ENCODE measurements at regions not wholly inside any gene's neighbourhood (a gene's known extent, or its start where the extent isn't known, plus 50 kb on each side); places are given as distances from the start of the nearest gene placed in this dataset.
A peak's percentile ranks its signal among the peaks of the same experiment; 100 is the strongest.
"Not testable (repeated sequence)": the region's sequence is repeated elsewhere in the genome, so short reads cannot be mapped to it uniquely, and the experiment has no call there.

DNA sequence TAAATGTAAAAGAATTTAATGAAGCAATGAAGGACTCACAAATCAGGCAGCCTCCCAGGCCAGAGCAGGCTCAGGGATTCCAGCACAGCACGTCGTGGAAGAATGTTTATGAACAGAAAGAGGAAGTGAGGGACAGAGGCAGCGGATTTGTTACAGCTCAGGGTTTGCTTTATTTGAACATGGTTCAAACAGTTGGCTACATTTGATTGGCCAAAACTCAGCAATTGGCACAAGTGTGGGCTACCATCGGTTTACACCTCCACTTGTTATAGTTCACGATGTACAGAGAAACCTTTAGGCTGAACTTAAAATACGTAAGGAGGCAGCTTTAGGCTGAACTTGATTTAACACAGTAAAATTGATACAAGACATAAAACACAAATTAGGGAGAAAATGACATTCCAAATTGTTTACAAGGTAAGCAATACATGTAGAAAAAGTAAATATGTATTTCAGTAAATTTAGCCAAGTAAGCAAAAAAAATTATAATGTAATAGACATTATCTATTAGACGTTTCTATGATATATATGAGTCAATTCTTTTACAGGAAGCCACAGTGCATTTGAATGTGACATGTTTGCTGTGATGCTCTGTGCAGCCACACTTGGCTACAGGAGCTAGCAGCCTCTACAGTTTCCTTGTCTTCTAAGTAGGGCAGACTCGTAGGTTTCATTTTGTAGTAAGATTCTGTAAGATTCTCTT is 126.5 kb downstream of the ADSS2 start:
- DNase-seq: peak; percentile 75

DNA sequence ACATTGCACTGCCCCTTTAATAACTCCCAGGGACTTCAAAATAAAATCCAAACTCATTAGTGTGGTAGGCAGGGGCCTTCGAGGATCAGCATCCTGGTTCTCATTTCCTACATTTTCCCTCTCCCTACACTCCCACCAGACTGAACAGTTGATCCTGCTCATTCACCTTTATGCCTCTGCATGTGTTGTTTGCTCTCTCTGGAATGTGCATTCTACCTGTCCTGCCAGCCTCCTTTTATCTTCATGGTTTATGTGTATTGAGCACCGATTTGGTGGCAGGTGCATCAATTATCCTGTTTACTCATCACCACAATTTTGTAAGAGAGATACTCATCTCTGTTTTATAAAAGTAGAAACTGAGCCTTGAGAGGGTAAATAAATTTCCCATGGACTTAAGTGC is 125.0 kb downstream of the ADSS2 start:
- DNase-seq: no peak

DNA sequence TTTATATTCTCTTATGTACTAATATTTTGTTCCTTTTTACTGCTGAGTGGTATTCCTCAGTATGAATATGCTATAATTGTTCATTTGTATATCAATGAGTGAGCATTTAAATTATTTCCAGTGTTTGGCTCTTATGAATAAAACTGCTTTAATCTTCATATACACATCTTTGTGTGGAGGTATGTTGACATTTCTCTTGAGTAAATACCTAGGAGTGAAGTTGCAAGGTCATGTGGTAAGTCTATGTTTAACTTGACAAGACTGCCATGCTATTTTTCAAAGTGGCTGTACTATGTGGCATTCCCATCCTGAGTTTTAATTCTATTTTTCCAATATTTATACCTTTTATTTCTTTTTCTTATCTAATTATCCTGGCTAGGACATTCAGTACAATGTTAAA is 124.2 kb downstream of the ADSS2 start:
- no peak for DNase-seq

DNA sequence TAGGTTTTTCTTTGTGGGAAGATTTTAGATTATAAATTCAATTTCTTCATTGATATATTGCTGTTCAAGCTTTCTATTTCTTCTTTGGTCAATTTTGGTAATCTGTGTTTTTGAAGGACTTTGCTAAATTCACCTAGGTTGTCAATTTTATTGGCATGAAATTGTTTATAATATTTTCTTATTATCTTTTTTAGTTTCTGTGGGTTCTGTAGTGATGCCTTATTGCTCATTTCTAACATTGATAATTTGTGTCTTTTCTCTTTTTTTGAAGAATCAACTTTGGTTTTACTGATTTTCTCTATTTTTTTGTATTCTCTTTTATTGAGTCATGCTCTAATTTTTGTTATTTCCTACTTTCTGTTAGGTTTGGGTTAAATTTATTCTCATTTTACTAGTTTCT is 123.2 kb downstream of the ADSS2 start:
- no peak for DNase-seq

DNA sequence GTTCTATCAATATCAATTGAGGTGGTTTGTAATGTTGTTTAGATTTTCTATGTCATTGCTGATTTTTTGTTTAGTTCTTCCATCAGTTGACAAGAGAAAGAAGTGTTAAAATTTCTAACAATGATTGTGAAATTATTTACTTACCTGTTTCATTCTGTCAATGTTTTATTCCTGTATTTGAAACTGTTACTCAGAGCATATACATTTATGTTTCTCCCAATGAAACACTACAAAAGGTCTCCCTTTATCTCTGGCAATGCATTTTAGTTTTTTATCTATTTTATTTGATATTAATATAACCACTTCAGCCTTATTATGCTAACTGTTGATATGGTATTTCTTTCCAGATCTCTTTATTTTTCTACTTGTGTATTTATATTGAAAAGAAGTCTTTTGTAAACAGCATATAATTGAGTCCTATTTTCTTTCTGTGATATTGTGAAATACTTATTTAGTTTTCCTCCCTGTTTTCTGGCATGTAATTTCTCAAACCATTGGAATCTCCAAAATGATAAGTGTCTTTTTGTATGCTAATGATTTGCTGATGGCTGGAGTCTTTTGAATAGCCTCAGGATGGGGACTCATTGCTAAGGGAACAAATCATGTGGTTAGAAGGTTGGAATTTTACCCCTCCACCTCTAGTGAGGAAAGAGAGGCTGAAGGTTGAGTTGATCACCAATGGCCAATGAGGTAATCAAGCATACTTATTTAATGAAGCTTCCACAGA is 122.0 kb downstream of the ADSS2 start:
- DNase-seq: no peak

DNA sequence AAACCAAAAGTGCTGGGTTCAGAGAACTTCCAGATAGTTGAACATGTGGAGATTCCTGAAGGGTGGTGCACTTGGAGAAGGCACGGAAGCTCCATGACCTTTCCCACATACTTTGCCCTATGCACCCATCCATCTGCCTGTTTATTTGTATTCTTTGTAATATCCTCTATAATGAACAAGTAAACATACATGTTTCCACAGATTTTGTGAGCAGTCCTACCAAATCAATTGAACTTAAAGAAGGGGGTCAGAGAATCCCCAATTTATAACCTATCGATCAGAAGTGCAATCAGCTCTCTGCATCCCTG is 121.4 kb downstream of the ADSS2 start:
- no peak for DNase-seq

DNA sequence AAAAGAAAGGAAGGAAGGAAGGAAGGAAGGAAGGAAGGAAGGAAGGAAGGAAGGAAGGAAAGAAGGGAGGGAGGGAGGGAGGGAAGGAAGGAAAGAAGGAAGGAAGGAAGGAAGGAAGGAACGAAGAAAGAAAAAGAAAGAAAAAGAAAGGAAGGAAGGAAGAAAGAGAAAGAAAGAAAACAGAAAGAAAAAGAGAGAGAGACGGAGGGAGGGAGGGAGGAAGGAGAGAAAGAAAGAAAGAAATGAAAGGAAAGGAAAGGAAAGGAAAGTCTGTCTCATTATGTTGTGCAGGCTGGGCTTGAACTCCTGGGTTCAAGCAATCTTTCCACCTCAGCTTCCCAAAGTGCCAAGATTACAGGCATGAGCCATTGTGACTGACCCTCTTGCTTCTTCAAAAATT is 118.9 kb downstream of the ADSS2 start:
- DNase-seq: not testable (repeated sequence)

DNA sequence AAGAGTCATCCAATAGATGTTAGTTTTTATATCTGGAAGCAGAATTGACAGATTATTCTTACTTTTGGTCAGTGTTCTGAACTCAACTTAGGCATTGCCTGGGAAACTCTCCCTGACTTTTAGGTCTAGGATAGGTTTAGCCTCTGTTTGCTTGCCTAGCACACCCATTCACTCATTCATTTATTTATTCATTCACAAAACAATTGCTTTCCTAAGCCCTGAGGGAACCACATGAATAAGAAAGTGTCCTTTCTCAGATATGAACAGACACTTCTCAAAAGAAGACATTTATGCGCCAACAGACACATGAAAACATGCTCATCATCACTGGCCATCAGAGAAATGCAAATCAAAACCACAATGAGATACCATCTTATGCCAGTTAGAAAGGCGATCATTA is 117.4 kb downstream of the ADSS2 start:
- not testable (repeated sequence) for DNase-seq

DNA sequence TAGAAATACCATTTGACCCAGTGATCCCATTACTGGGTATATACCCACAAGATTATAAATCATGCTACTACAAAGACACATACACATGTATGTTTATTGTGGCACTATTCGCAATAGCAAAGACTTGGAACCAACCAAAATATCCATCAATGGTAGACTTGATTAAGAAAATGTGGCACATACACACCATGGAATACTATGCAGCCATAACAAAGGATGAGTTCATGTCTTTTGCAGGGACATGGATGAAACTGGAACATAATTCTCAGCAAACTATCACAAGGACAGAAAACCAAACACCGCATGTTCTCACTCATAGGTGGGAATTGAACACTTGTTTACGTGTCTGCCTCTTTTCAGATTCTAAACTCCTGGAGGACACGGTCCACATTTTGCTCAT is 116.9 kb downstream of the ADSS2 start:
- DNase-seq: not testable (repeated sequence)

DNA sequence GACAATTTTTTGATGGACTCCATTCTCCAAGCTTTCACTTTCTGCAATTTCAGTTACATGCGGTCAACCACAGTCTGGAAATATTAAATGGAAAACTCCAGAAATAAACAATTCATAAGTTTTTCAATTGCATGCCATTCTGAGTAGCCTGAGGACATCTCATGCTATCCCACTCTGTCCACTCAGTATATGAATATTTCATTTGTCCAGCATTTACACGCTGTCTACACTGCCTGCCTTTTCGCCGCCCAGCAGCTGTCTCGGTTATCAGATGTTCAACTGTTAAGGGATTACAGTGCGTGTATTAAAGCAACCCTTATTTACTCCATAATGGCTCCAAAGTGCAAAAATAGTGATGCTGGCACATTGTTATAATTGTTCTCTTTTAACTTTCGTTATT is 116.3 kb downstream of the ADSS2 start:
- no peak for DNase-seq

DNA sequence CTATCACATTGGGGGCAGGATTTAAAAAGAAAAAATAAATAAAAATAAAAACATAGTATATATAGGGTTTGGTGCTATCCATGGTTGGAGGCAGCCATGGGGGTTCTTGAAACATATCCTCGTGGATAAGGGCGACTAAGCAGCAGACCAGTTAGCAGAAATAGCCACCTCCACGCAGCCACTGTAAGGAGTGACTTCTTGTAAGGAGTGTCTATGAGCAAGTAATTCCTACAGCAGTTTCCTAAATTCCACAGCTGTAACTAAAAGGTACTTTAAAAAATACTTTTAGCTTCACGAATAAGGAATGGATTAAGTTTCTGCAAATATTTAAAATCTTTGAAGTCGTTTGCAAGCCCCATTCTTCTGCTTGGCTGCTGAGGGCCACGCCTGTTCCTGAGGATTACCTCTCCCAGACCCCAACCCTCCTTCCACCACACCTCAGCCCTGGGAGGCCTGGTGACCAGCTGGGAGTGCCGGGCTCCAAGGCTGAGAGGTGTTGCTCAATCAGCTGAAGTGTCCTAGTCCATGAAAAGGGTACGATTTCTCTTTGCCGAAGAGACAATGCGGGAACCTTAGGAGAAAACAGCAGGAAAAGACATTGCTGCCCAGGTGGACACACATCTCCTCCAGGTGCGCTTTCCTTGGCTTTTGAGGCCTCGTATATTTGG is 115.3 kb downstream of the ADSS2 start:
- DNase-seq: no peak

DNA sequence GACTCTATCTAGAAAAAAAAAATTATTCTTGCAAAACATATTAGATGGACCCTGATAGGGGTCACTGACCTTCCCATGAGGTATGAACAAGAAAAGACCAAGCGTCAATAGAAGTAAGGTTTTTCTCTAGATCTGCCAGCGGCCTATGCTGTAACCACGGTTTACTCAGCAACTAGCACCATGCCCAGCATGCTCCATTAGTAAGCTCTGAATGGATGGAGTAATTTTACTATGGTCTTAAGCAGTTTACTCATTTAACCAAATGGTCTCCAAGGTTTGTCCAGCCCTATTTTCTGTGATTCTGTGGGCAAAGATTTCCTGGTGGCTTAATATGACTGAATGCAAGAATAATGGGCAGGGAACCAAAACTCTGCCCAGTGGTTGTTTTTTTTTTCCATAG is 113.9 kb downstream of the ADSS2 start:
- no peak for DNase-seq

DNA sequence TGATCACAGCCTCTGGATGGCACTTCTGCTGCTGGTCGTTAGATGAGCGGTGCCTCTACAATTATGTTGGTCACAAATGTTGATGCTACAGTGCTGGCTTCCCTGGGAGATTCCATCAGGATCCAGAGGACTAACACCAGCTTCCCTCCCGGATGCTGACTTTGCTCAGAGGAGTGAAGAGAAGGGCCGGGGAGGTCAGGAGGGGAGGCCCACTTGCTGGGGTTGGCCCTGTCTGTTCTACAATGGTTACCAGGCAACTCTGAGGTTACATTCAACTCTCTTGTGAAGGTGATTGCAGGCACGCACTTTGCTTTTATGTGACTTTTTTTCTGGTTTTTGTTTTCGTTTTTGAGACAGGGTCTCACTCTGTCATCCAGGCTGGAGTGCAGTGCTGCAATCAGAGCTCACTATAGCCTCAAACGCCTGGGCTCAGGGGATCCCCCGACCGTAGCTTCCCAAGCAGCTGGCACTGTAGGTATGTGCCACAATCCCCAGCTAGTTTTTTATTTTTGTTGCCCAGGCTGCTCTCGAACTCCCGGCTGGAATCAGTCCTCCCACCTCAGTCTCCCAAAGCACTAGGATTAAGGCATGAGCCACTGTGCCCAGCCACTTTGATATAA is 112.5 kb downstream of the ADSS2 start:
- DNase-seq: no peak

DNA sequence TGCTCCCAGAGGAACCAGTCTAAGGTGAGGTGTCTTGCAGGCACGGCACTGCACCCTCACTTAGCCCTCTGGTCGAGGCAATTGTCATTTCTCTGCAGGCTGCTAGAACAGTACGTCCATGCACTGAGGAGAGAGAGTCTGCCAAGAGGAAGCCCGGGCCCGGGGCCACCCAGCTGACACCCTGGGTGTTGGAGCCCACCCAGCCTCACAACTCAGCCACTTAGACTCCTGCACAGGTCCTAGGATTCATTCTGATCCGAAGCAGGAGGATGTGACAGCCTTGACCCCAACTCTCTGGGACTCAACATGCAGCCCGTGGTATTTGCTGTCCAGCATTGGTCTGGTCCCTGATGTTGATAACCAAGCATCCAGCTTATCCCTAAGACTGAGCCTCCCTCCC is 111.9 kb downstream of the ADSS2 start:
- DNase-seq: no peak

DNA sequence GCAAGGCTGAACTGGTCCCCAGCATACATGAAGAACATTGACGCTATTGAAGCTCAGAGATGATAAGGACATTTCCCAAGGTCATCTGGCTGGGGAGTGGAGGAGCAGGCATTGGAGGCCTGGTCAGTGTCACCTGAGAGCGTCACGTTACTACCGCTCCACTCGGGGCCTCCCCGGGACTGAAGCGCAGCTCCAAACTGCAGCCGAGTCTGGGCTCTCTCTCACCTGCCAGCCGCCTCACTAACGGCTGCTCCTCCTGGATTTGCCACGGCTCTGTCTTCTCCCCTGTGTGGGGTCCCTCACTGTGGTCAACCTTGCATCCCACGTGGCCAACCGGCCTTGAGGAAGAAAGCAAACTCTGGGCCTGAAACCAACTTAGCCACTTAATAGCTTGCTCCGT is 111.3 kb downstream of the ADSS2 start:
- no peak for DNase-seq

DNA sequence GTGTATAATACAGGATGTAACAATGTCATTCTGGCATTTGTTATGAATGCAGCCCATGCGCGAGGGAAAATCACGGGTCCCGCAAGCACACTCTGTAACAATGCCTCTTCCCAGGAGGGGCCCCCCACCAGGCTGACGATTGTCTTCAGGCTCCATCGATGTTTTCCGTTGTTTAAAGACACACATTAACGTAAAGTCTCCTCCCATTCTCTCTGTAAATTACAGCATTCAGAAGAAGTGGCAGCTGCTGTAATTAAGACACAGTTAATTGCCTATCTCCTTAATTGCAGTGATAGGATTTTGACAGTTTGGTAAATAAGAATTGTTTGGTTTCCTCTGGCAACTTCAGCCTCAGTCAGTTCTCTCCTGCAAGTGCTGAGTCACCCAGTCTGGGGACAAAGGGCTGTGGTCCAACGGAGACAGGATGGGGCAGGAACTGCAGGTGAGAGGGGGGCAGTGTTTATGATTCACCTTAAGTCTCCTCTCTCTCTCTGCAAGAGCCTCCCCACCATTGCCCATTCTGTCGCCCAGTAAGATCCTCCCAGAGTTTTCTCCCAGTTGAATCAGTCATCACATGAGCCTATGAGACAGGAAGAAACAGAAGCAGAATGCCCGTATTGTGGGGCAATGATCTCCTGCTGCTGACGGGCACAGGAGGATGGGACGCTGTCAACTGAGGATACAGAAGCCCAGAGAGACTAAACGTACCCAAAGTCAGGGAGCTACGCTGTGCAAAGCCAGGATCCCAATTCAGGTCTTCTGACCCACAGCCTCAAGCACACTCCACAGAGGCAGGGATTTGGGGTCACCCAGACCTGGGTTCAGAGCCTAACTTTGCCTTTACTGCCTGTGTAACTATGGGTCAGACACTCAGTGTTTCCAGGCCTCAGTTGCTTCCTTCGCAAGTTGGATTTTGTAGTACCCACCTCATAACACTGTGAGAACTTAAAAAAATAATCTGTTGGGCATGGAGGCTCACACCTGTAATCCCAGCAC is 110.0 kb downstream of the ADSS2 start:
- DNase-seq: peak; percentile 66

DNA sequence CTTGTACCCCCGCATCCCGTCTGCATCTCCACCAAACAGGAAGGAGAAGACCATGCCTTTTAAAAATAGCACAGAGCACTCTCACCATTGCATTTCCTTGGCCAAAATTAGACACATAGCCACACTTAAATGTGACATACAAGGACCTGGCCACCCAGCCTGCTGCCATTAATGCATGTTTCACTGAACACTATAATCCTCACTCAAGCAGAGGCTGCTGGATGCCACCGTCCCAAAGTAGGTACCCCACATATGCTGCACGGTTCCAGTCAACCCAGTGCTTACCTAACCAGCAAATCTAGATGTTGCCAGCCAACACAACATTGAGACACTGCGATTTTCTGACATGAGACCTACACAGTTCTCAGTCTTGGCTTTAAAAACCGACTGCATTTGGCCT is 107.7 kb downstream of the ADSS2 start:
- DNase-seq: no peak

DNA sequence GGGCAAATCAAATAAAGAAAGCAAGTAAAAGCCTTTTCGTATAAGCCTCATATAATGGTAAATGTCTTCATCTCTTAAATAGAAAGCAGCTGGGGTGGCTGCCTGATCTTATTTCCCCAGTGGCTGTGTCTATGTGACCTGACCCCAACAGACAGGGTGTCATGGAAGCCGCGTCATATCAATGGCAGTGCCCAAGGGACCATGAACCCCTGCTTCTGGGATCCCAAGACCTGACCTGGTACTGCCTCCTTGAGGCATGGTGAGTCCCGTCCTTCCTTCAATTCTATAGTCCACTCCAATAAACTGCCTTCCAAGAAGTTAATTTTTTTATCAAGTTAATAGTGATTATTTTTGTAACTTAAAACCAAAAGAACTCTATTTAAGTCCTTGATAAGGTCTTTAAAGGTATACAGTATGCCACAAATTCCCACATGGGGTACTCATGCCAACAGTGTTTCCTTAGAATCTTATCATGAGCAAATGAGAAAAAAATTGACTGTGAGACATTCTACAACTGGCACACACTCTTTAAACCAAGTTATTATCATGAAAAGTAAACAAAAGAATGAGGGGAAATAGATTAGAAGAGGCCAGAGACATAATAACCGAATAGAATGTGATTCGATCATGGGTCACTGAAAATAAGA is 104.6 kb downstream of the ADSS2 start:
- no peak for DNase-seq

DNA sequence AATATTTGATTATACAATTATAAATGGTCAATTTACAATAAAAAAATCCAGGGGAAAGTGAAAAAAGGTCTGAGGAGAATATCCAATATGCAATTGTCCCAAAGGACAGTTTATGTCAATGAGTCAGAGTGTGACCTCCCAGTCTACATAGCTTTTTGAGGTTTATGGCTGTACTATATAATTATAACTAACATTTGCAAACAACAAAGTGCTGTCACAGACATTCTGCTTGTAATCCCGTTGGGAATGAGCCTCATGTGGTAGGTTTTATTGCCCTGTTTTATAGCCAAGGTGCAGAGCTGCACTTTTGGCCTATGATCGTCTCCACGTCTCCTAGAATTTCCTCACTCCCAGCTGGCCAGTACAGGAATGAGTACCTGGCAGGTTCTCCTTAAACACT is 103.8 kb downstream of the ADSS2 start:
- DNase-seq: no peak

DNA sequence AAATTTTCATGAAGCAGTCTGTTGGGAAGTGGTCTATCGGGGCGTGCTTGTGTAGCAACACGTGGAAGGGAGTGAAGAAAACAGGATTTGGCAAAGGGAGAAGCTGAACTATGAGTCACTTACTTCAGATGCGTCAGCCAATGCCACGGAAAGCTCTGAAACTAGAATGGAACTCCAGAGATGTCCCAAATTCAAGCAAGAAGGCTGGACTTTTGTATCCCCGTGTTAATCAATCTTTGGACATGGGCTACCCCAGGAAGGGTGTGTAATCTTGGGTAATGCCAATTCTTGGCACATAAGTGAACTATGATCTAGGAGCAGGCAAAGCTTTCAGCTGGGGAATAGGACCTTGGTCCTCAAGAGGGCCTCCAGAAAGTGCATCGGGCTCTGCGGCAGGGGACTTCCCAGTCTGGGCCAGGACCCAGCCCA is 102.6 kb downstream of the ADSS2 start:
- DNase-seq: no peak

DNA sequence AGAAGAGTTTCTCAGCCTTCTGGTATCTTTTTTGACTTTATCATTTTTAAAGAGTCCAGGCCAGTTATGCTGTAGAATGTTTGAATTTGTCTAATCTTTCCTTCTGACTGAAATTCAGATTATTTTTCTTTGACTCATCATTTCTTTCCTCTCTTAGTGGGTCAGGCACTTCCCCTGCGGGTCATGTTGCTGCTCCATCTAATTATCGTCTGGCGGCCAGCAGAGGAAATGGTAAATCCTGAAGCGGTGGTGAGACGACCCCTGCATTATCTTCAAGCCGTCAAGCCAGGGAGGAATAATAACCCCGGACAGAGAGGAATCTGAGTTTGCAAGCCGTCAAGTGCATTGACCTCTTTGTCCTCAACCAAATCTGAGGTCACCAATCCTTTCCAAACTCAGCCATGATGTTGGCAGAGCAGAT is 102.1 kb downstream of the ADSS2 start:
- no peak for DNase-seq

DNA sequence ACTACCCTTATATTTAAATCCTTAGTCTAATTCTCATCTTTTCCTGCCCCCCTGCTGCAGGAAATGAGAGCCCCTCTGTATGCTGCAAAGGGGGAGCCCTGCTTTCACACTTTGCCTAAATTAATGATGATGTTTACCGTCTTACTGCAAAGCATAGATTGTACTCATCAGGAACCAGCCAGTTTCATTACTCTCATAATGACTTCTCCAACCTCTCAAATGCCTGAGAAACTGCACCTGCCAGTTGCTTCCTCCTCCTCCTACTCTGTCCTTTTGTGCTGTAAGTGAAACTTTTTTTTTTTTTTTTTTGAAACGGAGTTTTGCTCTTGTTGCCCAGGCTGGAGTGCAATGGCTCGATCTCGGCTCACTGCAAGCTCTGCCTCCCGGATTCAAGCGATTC is 101.7 kb downstream of the ADSS2 start:
- no peak for DNase-seq

All from CD4-positive, alpha-beta T cell treated with Interleukin-4 for 4 hours (primary cell).